Testis (tissue), 2 donors: ENCODE measurements at regions not wholly inside any gene's neighbourhood (a gene's known extent, or its start where the extent isn't known, plus 50 kb on each side); places are given as distances from the start of the nearest gene placed in this dataset.

Experiments used
- CTCF ChIP-seq, 3 experiments: fragments of 450-650 bp in 2 of 3; fragments of 200-600 bp in 1 of 3; sonication (generic) in 1 of 3; IDR thresholded peaks; one replicate each; pipeline ENCODE4 v1.5.1; 2016 to 2019; ENCODE audit warnings: antibody characterized with exemption in 3 of 3, mild to moderate bottlenecking in 2 of 3, moderate library complexity in 1 of 3
- POLR2A ChIP-seq: fragments of 450-650 bp; IDR thresholded peaks from one replicate; pipeline ENCODE4 v1.6.1; 2017; ENCODE audit warnings: antibody characterized with exemption, mild to moderate bottlenecking, moderate library complexity

- no peak for TF ChIP-seq CTCF (IDR thresholded peaks at IDR 0.05)
- no peak for TF ChIP-seq POLR2A
Measured at GRCh38 chr10:44850356-44850934, 60.7 kb upstream of the TMEM72 start.
